ENCODE measurements at regions not wholly inside any gene's neighbourhood (a gene's known extent, or its start where the extent isn't known, plus 50 kb on each side); places are given as distances from the start of the nearest gene placed in this dataset.

GRCh38 chr3:22759636-22760310, 443.4 kb upstream of the UBE2E2 start:
- TF ChIP-seq, protein P1, sequence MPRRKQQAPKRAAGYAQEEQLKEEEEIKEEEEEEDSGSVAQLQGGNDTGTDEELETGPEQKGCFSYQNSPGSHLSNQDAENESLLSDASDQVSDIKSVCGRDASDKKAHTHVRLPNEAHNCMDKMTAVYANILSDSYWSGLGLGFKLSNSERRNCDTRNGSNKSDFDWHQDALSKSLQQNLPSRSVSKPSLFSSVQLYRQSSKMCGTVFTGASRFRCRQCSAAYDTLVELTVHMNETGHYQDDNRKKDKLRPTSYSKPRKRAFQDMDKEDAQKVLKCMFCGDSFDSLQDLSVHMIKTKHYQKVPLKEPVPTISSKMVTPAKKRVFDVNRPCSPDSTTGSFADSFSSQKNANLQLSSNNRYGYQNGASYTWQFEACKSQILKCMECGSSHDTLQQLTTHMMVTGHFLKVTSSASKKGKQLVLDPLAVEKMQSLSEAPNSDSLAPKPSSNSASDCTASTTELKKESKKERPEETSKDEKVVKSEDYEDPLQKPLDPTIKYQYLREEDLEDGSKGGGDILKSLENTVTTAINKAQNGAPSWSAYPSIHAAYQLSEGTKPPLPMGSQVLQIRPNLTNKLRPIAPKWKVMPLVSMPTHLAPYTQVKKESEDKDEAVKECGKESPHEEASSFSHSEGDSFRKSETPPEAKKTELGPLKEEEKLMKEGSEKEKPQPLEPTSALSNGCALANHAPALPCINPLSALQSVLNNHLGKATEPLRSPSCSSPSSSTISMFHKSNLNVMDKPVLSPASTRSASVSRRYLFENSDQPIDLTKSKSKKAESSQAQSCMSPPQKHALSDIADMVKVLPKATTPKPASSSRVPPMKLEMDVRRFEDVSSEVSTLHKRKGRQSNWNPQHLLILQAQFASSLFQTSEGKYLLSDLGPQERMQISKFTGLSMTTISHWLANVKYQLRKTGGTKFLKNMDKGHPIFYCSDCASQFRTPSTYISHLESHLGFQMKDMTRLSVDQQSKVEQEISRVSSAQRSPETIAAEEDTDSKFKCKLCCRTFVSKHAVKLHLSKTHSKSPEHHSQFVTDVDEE (CRISPR knock-in tag; IDR thresholded peaks at IDR 0.05): no peak
- TF ChIP-seq PATZ1 (CRISPR knock-in tag; IDR thresholded peaks at IDR 0.05; ENCODE audit: borderline replicate concordance) (no peak), TOX (CRISPR knock-in tag; IDR thresholded peaks at IDR 0.05; ENCODE audit: borderline replicate concordance) (no peak)

All from SK-N-SH treated with all-trans-retinoic acid at 6 μM for 48 hours (cell line).